H1 (cell line): ENCODE measurements at regions not wholly inside any gene's neighbourhood (a gene's known extent, or its start where the extent isn't known, plus 50 kb on each side); places are given as distances from the start of the nearest gene placed in this dataset.

Experiments
- CTCF ChIA-PET: fragments of 300-600 bp; sonication (Branson Sonifier 250); formaldehyde crosslinking; loops from one replicate; lab custom pipeline; 2021; ENCODE audit not compliant: partially characterized antibody; lab: Charles Lee
- POLR2A ChIA-PET: fragments of 300-600 bp; sonication (Branson Sonifier 250); formaldehyde crosslinking; loops from one replicate; lab custom pipeline; 2021; ENCODE audit warnings: inconsistent platforms; ENCODE audit not compliant: partially characterized antibody; lab: Charles Lee
- DNase-seq, 2 experiments: peaks; one replicate each; pipeline versions ENCODE4 v3.0.0 to v3.0.0-alpha.2; 2010 to 2022; ENCODE audit warnings: low spot score in 2 of 2, low read depth in 1 of 2, mixed read lengths in 1 of 2
- FAIRE-seq: peaks from 2 replicates; lab custom pipeline; 2011; peaks lifted over from hg19 to GRCh38; lab: Jason Lieb, UNC
- H2AFZ ChIP-seq: 2 replicates; pipeline ENCODE4 v1.8.1; 2012; ENCODE audit warnings: low read length, inconsistent platforms
- H2AK5ac ChIP-seq: 2 replicates; pipeline ENCODE4 v1.6.1; 2013; ENCODE audit warnings: low read depth, low read length
- H2BK120ac ChIP-seq: replicated peaks from 2 replicates; pipeline ENCODE3; 2013; ENCODE audit warnings: low read depth, low read length, inconsistent platforms
- H2BK12ac ChIP-seq: 2 replicates; pipeline ENCODE4 v1.6.1; 2013; ENCODE audit warnings: low read depth, low read length
- H2BK15ac ChIP-seq: 2 replicates; pipeline ENCODE4 v1.6.1; 2013; ENCODE audit warnings: low read length
- H2BK20ac ChIP-seq: 2 replicates; pipeline ENCODE4 v1.6.1; 2013; ENCODE audit warnings: low read length
- H2BK5ac ChIP-seq: 2 replicates; pipeline ENCODE4 v1.6.1; 2013; ENCODE audit warnings: low read depth, low read length
- H3K14ac ChIP-seq: 2 replicates; pipeline ENCODE4 v1.6.1; 2013; ENCODE audit warnings: inconsistent platforms; ENCODE audit not compliant: insufficient read length
- H3K18ac ChIP-seq: 2 replicates; pipeline ENCODE4 v1.6.1; 2013; ENCODE audit warnings: low read length; ENCODE audit errors: extremely low read depth
- H3K23ac ChIP-seq: 2 replicates; pipeline ENCODE4 v1.6.1; 2013; ENCODE audit warnings: inconsistent platforms; ENCODE audit not compliant: insufficient read length
- H3K23me2 ChIP-seq: 2 replicates; pipeline ENCODE4 v1.6.1; 2013; ENCODE audit warnings: low read depth, low read length
- H3K27ac ChIP-seq: 2 replicates; pipeline ENCODE4 v1.6.1; 2011; ENCODE audit warnings: low read depth, low read length, inconsistent platforms
- H3K27me3 ChIP-seq, 4 experiments: replicated peaks in 1 of 4; 1 replicate in 1 of 4; 2 replicates in 3 of 4; pipeline versions ENCODE4 v1.6.1 to v1.8.1; 2011 to 2013; ENCODE audit warnings: low read length in 3 of 4, mild to moderate bottlenecking in 3 of 4, inconsistent platforms in 2 of 4, mixed read lengths in 2 of 4, moderate library complexity in 1 of 4; ENCODE audit not compliant: control insufficient read depth in 3 of 4, insufficient read depth in 3 of 4; ENCODE audit errors: extremely low read depth in 1 of 4
- H3K36me3 ChIP-seq, 4 experiments: 2 replicates each; pipeline versions ENCODE4 v1.6.1 to v1.8.1; 2011 to 2013; ENCODE audit warnings: mild to moderate bottlenecking in 4 of 4, low read length in 3 of 4, moderate library complexity in 2 of 4, control low read depth in 1 of 4, inconsistent platforms in 1 of 4; ENCODE audit not compliant: insufficient read depth in 4 of 4, control insufficient read depth in 2 of 4
- H3K4ac ChIP-seq: replicated peaks from 2 replicates; pipeline ENCODE3; 2013; ENCODE audit warnings: low read length, low read depth, mixed read lengths, inconsistent platforms; ENCODE audit not compliant: insufficient read length
- H3K4me1 ChIP-seq, 4 experiments: replicated peaks in 1 of 4; 1 replicate in 1 of 4; 2 replicates in 3 of 4; pipeline versions ENCODE4 v1.6.1 to v1.8.1; 2011 to 2013; ENCODE audit warnings: low read length in 3 of 4, inconsistent platforms in 2 of 4, mixed read lengths in 1 of 4; ENCODE audit not compliant: insufficient read depth in 4 of 4, control insufficient read depth in 3 of 4
- H3K4me2 ChIP-seq, 2 experiments: 2 replicates each; pipeline versions ENCODE4 v1.6.1 to v1.8.1; 2011 to 2013; ENCODE audit warnings: low read depth in 2 of 2, low read length in 2 of 2, control low read depth in 1 of 2, inconsistent platforms in 1 of 2, mild to moderate bottlenecking in 1 of 2; ENCODE audit not compliant: insufficient read depth in 1 of 2
- H3K4me3 ChIP-seq, 4 experiments: fragments of 200-600, 300-600 bp in 1 of 4; sonication (generic), shearing (Covaris generic), sonication (Bioruptor Twin) in 1 of 4; 2 replicates each; pipeline versions ENCODE4 v1.5.1 to v1.8.1; 2011 to 2016; ENCODE audit warnings: low read length in 4 of 4, low read depth in 3 of 4, control low read depth in 2 of 4, inconsistent platforms in 2 of 4, mild to moderate bottlenecking in 2 of 4, mixed read lengths in 1 of 4, moderate library complexity in 1 of 4; ENCODE audit not compliant: insufficient read depth in 2 of 4; ENCODE audit errors: extremely low read depth in 1 of 4
- H3K56ac ChIP-seq: replicated peaks from 2 replicates; pipeline ENCODE3; 2013; ENCODE audit warnings: low read depth, mild to moderate bottlenecking, mixed read lengths, low read length, inconsistent platforms; ENCODE audit not compliant: insufficient read length
- H3K79me1 ChIP-seq: 2 replicates; pipeline ENCODE4 v1.6.1; 2013; ENCODE audit warnings: low read depth, low read length, control low read depth
- H3K79me2 ChIP-seq, 2 experiments: 2 replicates each; pipeline versions ENCODE4 v1.6.1 to v1.8.1; 2012 to 2013; ENCODE audit warnings: low read length in 2 of 2, mild to moderate bottlenecking in 2 of 2, inconsistent platforms in 1 of 2; ENCODE audit not compliant: insufficient read depth in 2 of 2, control insufficient read depth in 1 of 2
- H3K9ac ChIP-seq, 4 experiments: replicated peaks in 1 of 4; 1 replicate in 1 of 4; 2 replicates in 3 of 4; pipeline versions ENCODE4 v1.6.1 to v1.8.1; 2011 to 2013; ENCODE audit warnings: low read depth in 3 of 4, low read length in 3 of 4, control low read depth in 2 of 4, mild to moderate bottlenecking in 2 of 4, moderate library complexity in 2 of 4, inconsistent platforms in 1 of 4; ENCODE audit errors: extremely low read depth in 1 of 4
- H3K9me3 ChIP-seq, 2 experiments: 2 replicates each; pipeline versions ENCODE4 v1.6.1 to v1.8.1; 2012 to 2013; ENCODE audit warnings: mild to moderate bottlenecking in 2 of 2, moderate library complexity in 2 of 2, control low read depth in 1 of 2, inconsistent platforms in 1 of 2, low read depth in 1 of 2, low read length in 1 of 2, mixed read lengths in 1 of 2; ENCODE audit not compliant: insufficient read depth in 2 of 2
- H4K20me1 ChIP-seq, 2 experiments: replicated peaks in 1 of 2; 2 replicates each; pipeline versions ENCODE3 to v1.8.1; 2011 to 2013; ENCODE audit warnings: inconsistent platforms in 2 of 2, low read length in 2 of 2, mild to moderate bottlenecking in 1 of 2; ENCODE audit not compliant: insufficient read depth in 2 of 2, control insufficient read depth in 1 of 2
- H4K5ac ChIP-seq: 2 replicates; pipeline ENCODE4 v1.6.1; 2013; ENCODE audit warnings: low read length, low read depth, mixed read lengths, inconsistent platforms; ENCODE audit not compliant: insufficient read length
- H4K8ac ChIP-seq: 2 replicates; pipeline ENCODE4 v1.8.0; 2013; ENCODE audit warnings: mild to moderate bottlenecking, moderate library complexity, low read length, inconsistent platforms; ENCODE audit not compliant: insufficient read depth; ENCODE audit errors: extremely low read depth
- H4K91ac ChIP-seq: replicated peaks from 2 replicates; pipeline ENCODE3; 2013; ENCODE audit warnings: low read length, mixed read lengths, inconsistent platforms; ENCODE audit not compliant: insufficient read length
- POLR2A ChIP-seq, 2 experiments: IDR thresholded peaks; 1 replicate in 1 of 2; 2 replicates in 1 of 2; pipeline ENCODE4 v1.6.1; 2011; ENCODE audit warnings: low read depth in 2 of 2, low read length in 2 of 2, mild to moderate bottlenecking in 2 of 2; ENCODE audit errors: control extremely low read depth in 1 of 2
- TEAD4 ChIP-seq: IDR thresholded peaks from 2 replicates; pipeline ENCODE4 v1.6.1; 2012; ENCODE audit warnings: low read depth, low read length, inconsistent platforms, mixed read lengths
- WGBS, 2 experiments: shearing (Covaris generic) in 1 of 2; methylation state at CpG; one replicate each; pipeline versions ENCODE4 v1.1.6 to v1.1.7; 2013 to 2015; ENCODE audit warnings: low lambda C conversion rate in 2 of 2, mixed read lengths in 2 of 2, inconsistent platforms in 1 of 2, low coverage in 1 of 2, missing lambda C conversion rate in 1 of 2; ENCODE audit not compliant: insufficient replicate concordance in 2 of 2, insufficient coverage in 1 of 2, insufficient read length in 1 of 2; ENCODE audit errors: extremely low coverage in 1 of 2, missing lambda C conversion rate in 1 of 2; 5-methylcytosine and 5-hydroxymethylcytosine counted together

- Histone ChIP-seq H2BK120ac (no peak overlapping the region), H3K4ac (no peak overlapping the region), H3K18ac (no peak overlapping the region), H3K56ac (no peak overlapping the region), H3K4me1 (no peaks in the 10 kb centered on the region), H3K23ac (no peak overlapping the region), H3K23me2 (no peaks in the 10 kb centered on the region), H4K8ac (no peak overlapping the region), H3K9ac (no peak overlapping the region), H3K4me2 (no peak overlapping the region), H3K36me3 (no peaks in the 10 kb centered on the region), H3K79me1 (no peaks in the 10 kb centered on the region), H3K27ac (no peak overlapping the region), H4K91ac (no peak overlapping the region), H2BK20ac (no peak overlapping the region), H2BK15ac (no peak overlapping the region), H4K5ac (no peak overlapping the region), H2BK5ac (no peak overlapping the region), H2AFZ (no peak overlapping the region), H4K20me1 (no peaks in the 10 kb centered on the region), H3K79me2 (no peaks in the 10 kb centered on the region), H3K27me3 (no peaks in the 10 kb centered on the region), H2BK12ac (no peak overlapping the region), H3K4me3 (no peak overlapping the region), H3K9me3 (peaks cover 0 to 4% of the 10 kb centered on the region in 2 experiments; a peak in 2 of 4 replicates), H2AK5ac (no peak overlapping the region), H3K14ac (no peak overlapping the region)
- DNase-seq (no peak), FAIRE-seq (no peak)
- no peak for TF ChIP-seq POLR2A (IDR thresholded peaks at IDR 0.05; ENCODE audit: control extremely low read depth in 1 of 2, low read depth in 2 of 2, low read length in 2 of 2)
- TF ChIP-seq TEAD4, result no peak
- ChIA-PET CTCF (no interaction called here), POLR2A (no interaction called here)
- WGBS, 2 experiments, result 91% methylated on average over 3 of the region's 3 CpGs; no CpG with 5 or more reads in 1 of the 2 experiments
Measured at GRCh38 chr16:79673635-79674034, 73.1 kb upstream of the MAF start.
